HG02763 (cell line): ENCODE measurements at regions not wholly inside any gene's neighbourhood (a gene's known extent, or its start where the extent isn't known, plus 50 kb on each side); places are given as distances from the start of the nearest gene placed in this dataset.
"Not testable (repeated sequence)": the region's sequence is repeated elsewhere in the genome, so short reads cannot be mapped to it uniquely, and the experiment has no call there.

ENCODE experiments used
- ATAC-seq: cut with Tn5 transposase; IDR thresholded peaks from one replicate; pipeline ENCODE4 v1.9.1; 2021; ENCODE audit warnings: mild to moderate bottlenecking, moderate library complexity; ENCODE audit not compliant: unreplicated experiment

GRCh38 chr9:109663978-109664377 lies 116.0 kb upstream of the PALM2AKAP2 start:
- ATAC-seq: not testable (repeated sequence)

- not testable (repeated sequence) for ATAC-seq
Observed at GRCh38 chr9:109665736-109666135, 114.3 kb upstream of the PALM2AKAP2 start.

DNA sequence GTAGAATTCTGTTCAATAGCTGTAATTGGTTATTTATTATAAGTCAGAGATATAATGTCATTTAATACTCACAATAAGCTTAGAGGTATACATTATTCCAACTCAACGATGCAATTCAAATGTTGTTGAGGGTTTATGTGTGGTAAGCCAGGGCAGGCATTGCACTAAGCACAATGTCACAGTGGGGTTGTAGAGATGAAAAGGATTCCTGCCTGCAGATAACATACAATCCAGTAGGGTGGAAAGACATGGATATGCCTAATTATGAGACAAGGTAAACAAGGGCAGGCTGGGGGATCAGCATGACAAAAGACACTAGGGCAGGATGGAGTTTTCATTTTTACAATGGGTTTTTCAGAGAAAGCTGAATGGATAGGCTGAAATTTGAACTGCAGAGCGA lies 98.7 kb upstream of the PALM2AKAP2 start:
- ATAC-seq: no peak

DNA sequence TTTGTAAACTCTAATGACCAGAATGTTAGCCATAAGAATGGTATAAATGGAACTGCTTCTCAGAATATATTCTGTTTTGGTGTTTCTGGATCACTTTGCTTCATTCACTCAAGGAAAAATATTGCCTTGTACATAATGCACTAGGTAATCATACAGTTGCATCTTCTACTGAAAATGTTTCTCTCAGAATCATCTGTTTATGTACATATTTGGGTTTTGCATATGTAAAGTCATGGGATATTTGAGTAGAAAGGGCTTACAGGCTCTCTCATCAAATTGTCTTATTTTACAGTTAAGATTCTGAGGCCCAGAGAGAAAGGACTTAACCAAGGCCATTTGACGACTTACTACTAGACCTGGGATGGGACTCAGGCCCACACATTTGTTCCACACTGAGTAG lies 97.8 kb upstream of the PALM2AKAP2 start:
- no peak for ATAC-seq

GRCh38 chr9:109683521-109683920 lies 96.5 kb upstream of the PALM2AKAP2 start:
- no peak for ATAC-seq

DNA sequence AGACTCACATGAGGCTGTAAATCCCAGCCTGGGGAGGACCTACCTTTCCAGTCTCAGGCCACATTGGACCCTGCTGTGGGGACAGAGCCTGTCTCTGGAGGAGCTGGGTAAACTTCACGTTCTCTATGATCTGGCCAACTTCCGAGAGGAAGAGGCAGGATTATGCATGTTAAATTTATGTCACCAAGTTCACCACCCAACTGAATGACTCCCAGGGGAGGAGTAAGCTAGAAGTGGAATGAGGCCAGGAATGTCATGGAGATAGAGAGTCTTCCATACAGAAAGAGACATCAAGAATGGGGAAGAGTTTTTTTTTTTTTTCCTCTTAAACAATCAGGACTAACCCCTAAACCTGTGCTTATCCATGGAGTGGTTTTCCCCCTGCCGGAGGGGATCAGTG lies 90.3 kb upstream of the PALM2AKAP2 start:
- no peak for ATAC-seq

GRCh38 chr9:109699019-109699418 lies 81.0 kb upstream of the PALM2AKAP2 start:
- ATAC-seq: no peak

GRCh38 chr9:109704546-109704945 lies 75.5 kb upstream of the PALM2AKAP2 start:
- ATAC-seq: no peak

DNA sequence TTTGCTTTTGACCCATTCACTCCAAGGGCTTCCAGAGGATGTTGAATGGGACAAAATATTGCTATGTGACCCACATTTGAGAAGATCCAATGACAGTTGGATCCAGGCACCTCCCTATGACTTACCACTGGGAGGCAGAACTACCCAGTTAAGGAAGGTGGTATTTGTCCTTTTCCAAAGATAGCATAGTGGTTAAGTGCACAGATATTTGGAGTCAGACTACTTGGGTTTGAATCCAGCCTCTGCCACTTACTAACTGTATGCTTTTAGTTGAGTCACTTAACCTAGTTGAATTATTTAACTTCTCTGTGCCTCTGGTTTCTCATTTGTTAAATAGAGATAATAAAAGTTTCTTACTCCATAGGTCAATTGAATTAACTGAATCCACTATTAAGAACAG lies 74.5 kb upstream of the PALM2AKAP2 start:
- no peak for ATAC-seq

DNA sequence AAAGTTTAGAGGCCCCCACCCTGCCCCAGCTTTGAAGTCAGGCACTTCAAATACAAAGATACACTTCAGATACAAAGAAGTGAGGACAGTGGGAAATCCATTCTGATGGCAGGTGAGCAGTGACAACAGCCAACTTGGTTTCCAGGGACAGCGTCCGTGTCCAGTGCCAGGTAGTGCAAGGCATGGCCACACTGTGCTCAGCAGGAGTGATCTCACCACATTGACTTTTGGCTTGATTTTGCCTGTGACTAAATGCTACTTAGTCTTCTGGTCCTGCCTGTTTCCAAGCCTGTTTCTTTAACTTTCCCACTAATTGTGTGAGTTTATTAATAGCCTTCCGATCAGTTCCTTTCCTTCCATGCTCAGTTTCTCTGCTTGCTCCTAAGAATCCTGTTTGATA lies 72.6 kb upstream of the PALM2AKAP2 start:
- no peak for ATAC-seq

DNA sequence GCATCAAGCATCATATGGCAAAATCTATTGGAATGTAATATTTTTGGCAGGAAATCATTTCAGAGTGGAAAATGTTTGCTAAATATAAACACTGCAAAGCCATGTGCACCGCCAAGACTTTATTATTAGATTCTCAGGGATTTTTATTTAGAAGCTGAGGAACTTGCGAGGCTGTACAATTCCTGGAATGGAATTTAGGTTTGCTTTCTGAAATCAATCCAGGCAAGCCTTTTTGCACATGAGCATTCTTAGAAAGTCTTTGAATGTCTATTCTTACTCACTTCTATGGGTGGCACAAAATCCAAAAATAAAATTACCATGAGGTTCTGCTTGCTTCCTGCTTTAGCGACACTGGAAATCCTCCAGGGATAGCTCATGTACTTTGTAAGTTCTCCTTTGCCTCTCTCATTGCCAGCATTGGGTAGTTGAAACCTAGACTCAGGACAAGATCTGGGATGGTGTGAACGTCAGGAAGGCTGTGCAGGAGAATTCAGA lies 71.5 kb upstream of the PALM2AKAP2 start:
- no peak for ATAC-seq

GRCh38 chr9:109709866-109710265 lies 70.1 kb upstream of the PALM2AKAP2 start:
- no peak for ATAC-seq

DNA sequence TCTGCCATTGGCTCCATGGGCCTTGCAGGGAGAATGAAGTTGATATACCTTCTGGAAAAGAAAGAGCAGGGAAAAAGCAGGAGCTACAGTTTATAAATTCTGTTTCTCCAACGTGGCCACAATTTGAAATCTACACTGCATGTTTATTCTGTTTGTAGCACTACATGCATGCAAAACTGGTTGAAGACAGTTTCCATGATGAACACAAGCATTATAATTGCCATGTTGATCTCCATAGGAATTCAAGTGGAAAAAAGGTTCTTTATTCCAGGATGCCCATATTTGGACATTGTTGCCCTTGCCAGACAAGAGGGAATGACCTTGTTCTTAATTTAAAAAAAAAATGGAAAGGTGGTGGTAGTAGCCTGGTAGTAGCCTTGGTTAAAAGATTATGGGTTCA lies 69.2 kb upstream of the PALM2AKAP2 start:
- ATAC-seq: no peak

DNA sequence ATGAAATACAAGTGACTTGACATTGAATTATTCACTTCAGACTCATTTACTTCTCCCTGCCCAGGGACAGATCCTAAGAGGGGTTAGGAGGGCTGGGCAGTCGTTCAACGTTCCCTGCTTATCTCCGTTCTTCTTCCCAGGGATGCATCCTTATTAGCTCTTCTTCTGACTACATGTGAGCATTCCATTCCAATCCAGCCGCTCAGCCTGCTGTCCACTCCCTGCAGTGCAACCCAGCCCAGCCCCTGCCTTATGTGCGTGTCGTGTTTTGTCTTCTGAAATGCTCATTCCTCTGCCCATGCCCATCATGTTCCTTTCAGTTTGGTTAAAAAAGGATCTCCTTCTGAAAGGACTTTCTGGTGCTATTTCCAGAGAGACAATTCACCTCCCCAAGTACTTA lies 64.7 kb upstream of the PALM2AKAP2 start:
- no peak for ATAC-seq

- ATAC-seq: no peak
Observed at GRCh38 chr9:109716631-109717030, 63.4 kb upstream of the PALM2AKAP2 start.

DNA sequence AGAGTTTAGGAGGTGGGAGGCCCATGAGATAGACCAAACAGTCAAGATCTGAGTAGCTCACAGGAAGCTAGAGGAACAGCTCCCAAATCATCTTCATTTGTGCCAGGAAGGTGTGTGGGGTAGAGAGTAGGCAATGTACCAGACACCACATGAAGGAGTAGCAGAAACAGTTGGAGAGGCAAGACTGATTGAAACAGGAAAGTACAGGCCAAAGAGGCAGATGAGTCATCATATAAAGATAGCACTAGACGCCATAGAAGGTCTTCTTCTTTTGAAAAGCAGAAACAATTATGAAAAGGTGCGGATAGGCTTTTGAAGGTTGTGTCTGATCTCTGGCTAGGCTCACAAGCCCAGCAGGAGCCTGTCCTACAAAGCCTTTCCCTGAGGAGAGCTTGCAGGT lies 62.7 kb upstream of the PALM2AKAP2 start:
- ATAC-seq: no peak

- no peak for ATAC-seq
Observed at GRCh38 chr9:109718861-109719260, 61.1 kb upstream of the PALM2AKAP2 start.

DNA sequence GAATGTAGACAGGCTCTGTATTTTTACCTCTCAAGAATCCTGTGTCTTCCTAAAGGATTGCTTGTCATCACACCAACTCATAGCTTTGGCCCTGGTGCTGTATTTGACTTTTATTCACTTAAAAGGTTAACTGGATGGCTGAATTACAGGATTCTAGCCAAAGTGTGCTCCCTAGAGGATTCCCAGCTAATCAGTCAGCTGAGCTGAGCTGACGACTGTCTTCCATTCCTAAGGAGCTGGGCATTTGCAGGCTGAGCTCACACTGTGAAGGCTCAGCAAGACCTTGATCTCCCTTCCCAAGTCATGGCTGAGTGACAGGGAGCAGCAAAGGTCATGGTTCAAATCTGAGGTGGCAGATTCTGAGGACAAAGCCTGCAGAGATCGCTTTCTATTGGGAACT lies 59.0 kb upstream of the PALM2AKAP2 start:
- no peak for ATAC-seq

DNA sequence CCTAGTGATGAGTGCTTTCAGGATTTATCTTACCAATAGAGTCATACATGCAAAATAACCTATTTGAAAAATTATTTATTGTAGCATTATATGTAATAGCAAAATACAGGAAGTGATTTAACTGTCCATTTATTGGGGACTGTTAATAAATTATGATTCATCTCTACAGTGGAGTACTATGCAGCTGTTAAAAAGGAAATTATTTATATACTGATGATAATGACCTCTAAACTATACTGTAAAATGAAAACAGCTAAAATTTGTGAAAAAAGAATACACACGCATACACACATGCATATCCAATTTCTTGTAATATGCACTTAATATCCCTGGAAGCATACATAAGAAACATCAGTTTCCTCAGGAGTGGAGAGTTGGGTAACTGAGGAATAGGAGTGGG lies 58.0 kb upstream of the PALM2AKAP2 start:
- ATAC-seq: no peak

GRCh38 chr9:109723781-109724180 lies 56.2 kb upstream of the PALM2AKAP2 start:
- no peak for ATAC-seq

- ATAC-seq: no peak
Observed at GRCh38 chr9:109725460-109725859, 54.5 kb upstream of the PALM2AKAP2 start.

- no peak for ATAC-seq
Observed at GRCh38 chr9:109726119-109726518, 53.9 kb upstream of the PALM2AKAP2 start.

DNA sequence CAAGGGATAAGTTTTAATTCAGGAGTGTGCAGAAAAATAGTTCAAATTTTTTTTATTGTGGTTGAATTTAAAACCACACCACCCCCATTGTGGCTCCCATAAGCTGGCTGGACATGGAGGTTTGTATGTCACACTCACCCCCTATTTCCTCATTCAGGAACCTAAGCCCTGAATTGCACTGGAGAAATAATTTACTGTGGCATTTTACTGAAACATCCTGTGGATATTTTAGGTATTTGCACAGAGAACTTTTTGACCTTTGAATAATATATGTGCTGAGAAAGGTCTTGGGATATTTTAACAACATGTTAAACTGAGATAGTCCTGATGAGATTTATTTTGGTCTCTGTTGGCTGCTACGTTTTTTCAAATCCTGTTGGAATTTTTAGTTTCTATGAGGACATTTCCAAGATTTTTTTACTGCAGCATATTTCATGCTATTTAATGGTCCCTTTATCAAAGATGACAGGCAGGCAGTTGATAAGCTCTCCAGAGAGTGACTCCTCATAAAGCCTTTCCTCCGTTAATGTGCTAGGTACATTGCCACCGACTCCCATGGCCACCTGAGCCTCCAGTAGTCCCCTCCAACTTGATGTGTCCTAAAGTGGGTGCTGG lies 51.2 kb upstream of the PALM2AKAP2 start:
- ATAC-seq: no peak
